WTC11 (cell line): ENCODE measurements at regions not wholly inside any gene's neighbourhood (a gene's known extent, or its start where the extent isn't known, plus 50 kb on each side); places are given as distances from the start of the nearest gene placed in this dataset.

Source experiments
- ATAC-seq: fragments of 200-7000 bp; cut with Tn5 transposase; 2 replicates; pipeline ENCODE4 v1.10.0; 2021; ENCODE audit warnings: mild to moderate bottlenecking, moderate library complexity
- CTCF ChIA-PET: fragments of 300-600 bp; sonication (Branson Sonifier 250); formaldehyde crosslinking; loops from one replicate; lab custom pipeline; 2021; ENCODE audit warnings: antibody characterized with exemption; lab: Charles Lee
- POLR2A ChIA-PET: fragments of 350-600 bp; sonication (Branson Sonifier 250); formaldehyde crosslinking; loops from one replicate; lab custom pipeline; 2021; ENCODE audit warnings: antibody characterized with exemption; lab: Charles Lee
- DNase-seq: peaks from one replicate; pipeline ENCODE4 v3.0.0; 2021; ENCODE audit warnings: low spot score
- H3K27ac Mint-ChIP-seq: 2 replicates; pipeline ENCODE4 v1.8.0; 2021; ENCODE audit warnings: mixed read lengths
- H3K27me3 Mint-ChIP-seq: 2 replicates; pipeline ENCODE4 v1.8.0; 2021; ENCODE audit warnings: low read depth, mild to moderate bottlenecking, moderate library complexity, mixed read lengths
- H3K36me3 Mint-ChIP-seq: 2 replicates; pipeline ENCODE4 v1.8.0; 2021; ENCODE audit warnings: mixed read lengths
- H3K4me1 Mint-ChIP-seq: 2 replicates; pipeline ENCODE4 v1.8.0; 2022; ENCODE audit warnings: mixed read lengths
- H3K4me3 Mint-ChIP-seq: 2 replicates; pipeline ENCODE4 v1.8.0; 2021; ENCODE audit warnings: mild to moderate bottlenecking, moderate library complexity, mixed read lengths
- H3K9me3 Mint-ChIP-seq: 2 replicates; pipeline ENCODE4 v1.8.0; 2021; ENCODE audit warnings: mixed read lengths
- AR ChIP-seq: fragments of 250-450 bp; sonication (Bioruptor Pico); IDR thresholded peaks from 2 replicates; pipeline ENCODE4 v1.9.0; 2021; ENCODE audit warnings: mild to moderate bottlenecking
- CBFB ChIP-seq: sonication (generic); formaldehyde crosslinking; IDR thresholded peaks from 2 replicates; pipeline ENCODE4 v1.8.1; 2022; ENCODE audit warnings: mild to moderate bottlenecking, low read depth, missing genetic modification reagents
- CREM ChIP-seq: sonication (generic); formaldehyde crosslinking; IDR thresholded peaks from 2 replicates; pipeline ENCODE4 v1.8.1; 2022; ENCODE audit warnings: mild to moderate bottlenecking, missing genetic modification reagents, moderate library complexity
- E2F1 ChIP-seq: sonication (generic); formaldehyde crosslinking; IDR thresholded peaks from 2 replicates; pipeline ENCODE4 v1.8.0; 2022; ENCODE audit warnings: mild to moderate bottlenecking, missing genetic modification reagents
- E2F5 ChIP-seq: sonication (generic); formaldehyde crosslinking; IDR thresholded peaks from 2 replicates; pipeline ENCODE4 v1.8.1; 2022; ENCODE audit warnings: mild to moderate bottlenecking, moderate library complexity, missing genetic modification reagents
- ESRRA ChIP-seq: sonication (generic); formaldehyde crosslinking; IDR thresholded peaks from 2 replicates; pipeline ENCODE4 v1.8.1; 2022; ENCODE audit warnings: mild to moderate bottlenecking, missing genetic modification reagents, borderline replicate concordance
- ETV6 ChIP-seq: sonication (generic); formaldehyde crosslinking; IDR thresholded peaks from 2 replicates; pipeline ENCODE4 v1.8.1; 2022; ENCODE audit warnings: mild to moderate bottlenecking, missing genetic modification reagents
- FOXJ3 ChIP-seq: sonication (generic); formaldehyde crosslinking; IDR thresholded peaks from 2 replicates; pipeline ENCODE4 v1.9.0; 2021; ENCODE audit warnings: missing genetic modification reagents, mild to moderate bottlenecking, borderline replicate concordance
- GRHL2 ChIP-seq: fragments of 250-450 bp; sonication (Bioruptor Pico); IDR thresholded peaks from 2 replicates; pipeline ENCODE4 v1.8.0; 2022; ENCODE audit warnings: mild to moderate bottlenecking, moderate library complexity; ENCODE audit not compliant: insufficient replicate concordance, severe bottlenecking
- HMGA2 ChIP-seq: fragments of 250-450 bp; sonication (Bioruptor Pico); IDR thresholded peaks from 2 replicates; pipeline ENCODE4 v1.4.0; 2021; ENCODE audit warnings: mild to moderate bottlenecking, moderate library complexity
- JAZF1 ChIP-seq: fragments of 250-450 bp; sonication (Bioruptor Pico); IDR thresholded peaks from 2 replicates; pipeline ENCODE4 v1.9.0; 2021; ENCODE audit warnings: moderate library complexity, mild to moderate bottlenecking, inconsistent platforms
- JUN ChIP-seq: sonication (generic); formaldehyde crosslinking; IDR thresholded peaks from 2 replicates; pipeline ENCODE4 v1.8.0; 2023; ENCODE audit warnings: mild to moderate bottlenecking, missing genetic modification reagents
- NFYB ChIP-seq: sonication (generic); formaldehyde crosslinking; conservative IDR thresholded peaks from 2 replicates; pipeline ENCODE4 v1.8.0; 2022; ENCODE audit warnings: low read depth, missing genetic modification reagents
- NR2C2 ChIP-seq: sonication (generic); formaldehyde crosslinking; IDR thresholded peaks from 2 replicates; pipeline ENCODE4 v1.8.0; 2022; ENCODE audit warnings: mild to moderate bottlenecking, missing genetic modification reagents
- NR3C1 ChIP-seq: sonication (generic); formaldehyde crosslinking; conservative IDR thresholded peaks from 2 replicates; pipeline ENCODE4 v1.8.1; 2023; ENCODE audit warnings: low read depth, mild to moderate bottlenecking, missing genetic modification reagents
- PRRX2 ChIP-seq: fragments of 250-450 bp; sonication (Bioruptor Pico); IDR thresholded peaks from 2 replicates; pipeline ENCODE4 v1.8.0; 2021; ENCODE audit warnings: mild to moderate bottlenecking
- SMAD4 ChIP-seq: sonication (generic); formaldehyde crosslinking; IDR thresholded peaks from 2 replicates; pipeline ENCODE4 v1.8.0; 2022; ENCODE audit warnings: mild to moderate bottlenecking, missing genetic modification reagents
- ZBTB43 ChIP-seq: sonication (generic); formaldehyde crosslinking; IDR thresholded peaks from 2 replicates; pipeline ENCODE4 v1.8.1; 2023; ENCODE audit warnings: mild to moderate bottlenecking, missing genetic modification reagents
- ZMAT4 ChIP-seq: fragments of 250-450 bp; sonication (Bioruptor Pico); IDR thresholded peaks from 2 replicates; pipeline ENCODE4 v1.9.0; 2021; ENCODE audit warnings: mild to moderate bottlenecking
- ZNF121 ChIP-seq: sonication (generic); formaldehyde crosslinking; IDR thresholded peaks from 2 replicates; pipeline ENCODE4 v1.8.0; 2023; ENCODE audit warnings: missing genetic modification reagents
- TF ChIP-seq, protein P1 (sequence below): sonication (generic); formaldehyde crosslinking; IDR thresholded peaks from 2 replicates; pipeline ENCODE4 v1.8.0; 2022; ENCODE audit warnings: mild to moderate bottlenecking, missing genetic modification reagents
- TF ChIP-seq, protein P2 (sequence below): sonication (generic); formaldehyde crosslinking; IDR thresholded peaks from 2 replicates; pipeline ENCODE4 v1.8.1; 2023; ENCODE audit warnings: mild to moderate bottlenecking, missing genetic modification reagents, moderate library complexity

GRCh38 chr6:63510353-63510686 is 62.0 kb upstream of the LOC128125822 start:
- ATAC-seq (no peak), DNase-seq (no peak)
- Mint-ChIP-seq H3K36me3 (no peaks in the 10 kb centered on the region; the same call in 1 of the 2 replicates), H3K4me1 (no peaks in the 10 kb centered on the region), H3K27me3 (no peaks in the 10 kb centered on the region), H3K4me3 (no peak overlapping the region), H3K9me3 (no peaks in the 10 kb centered on the region), H3K27ac (no peak overlapping the region)
- CTCF ChIA-PET = no interaction called here
- TF ChIP-seq FOXJ3 (CRISPR knock-in tag) (no peak), ZNF121 (CRISPR knock-in tag) (no peak), JAZF1 (CRISPR knock-in tag) (no peak), ZMAT4 (CRISPR knock-in tag) (no peak), PRRX2 (CRISPR knock-in tag) (no peak), AR (CRISPR knock-in tag) (no peak), NFYB (no peak), GRHL2 (no peak), JUN (no peak), NR2C2 (CRISPR knock-in tag) (no peak), HMGA2 (no peak), CBFB (CRISPR knock-in tag) (no peak), ZBTB43 (CRISPR knock-in tag) (no peak), E2F5 (CRISPR knock-in tag) (no peak), ETV6 (no peak), ESRRA (CRISPR knock-in tag) (no peak)
- TF ChIP-seq, protein P1, sequence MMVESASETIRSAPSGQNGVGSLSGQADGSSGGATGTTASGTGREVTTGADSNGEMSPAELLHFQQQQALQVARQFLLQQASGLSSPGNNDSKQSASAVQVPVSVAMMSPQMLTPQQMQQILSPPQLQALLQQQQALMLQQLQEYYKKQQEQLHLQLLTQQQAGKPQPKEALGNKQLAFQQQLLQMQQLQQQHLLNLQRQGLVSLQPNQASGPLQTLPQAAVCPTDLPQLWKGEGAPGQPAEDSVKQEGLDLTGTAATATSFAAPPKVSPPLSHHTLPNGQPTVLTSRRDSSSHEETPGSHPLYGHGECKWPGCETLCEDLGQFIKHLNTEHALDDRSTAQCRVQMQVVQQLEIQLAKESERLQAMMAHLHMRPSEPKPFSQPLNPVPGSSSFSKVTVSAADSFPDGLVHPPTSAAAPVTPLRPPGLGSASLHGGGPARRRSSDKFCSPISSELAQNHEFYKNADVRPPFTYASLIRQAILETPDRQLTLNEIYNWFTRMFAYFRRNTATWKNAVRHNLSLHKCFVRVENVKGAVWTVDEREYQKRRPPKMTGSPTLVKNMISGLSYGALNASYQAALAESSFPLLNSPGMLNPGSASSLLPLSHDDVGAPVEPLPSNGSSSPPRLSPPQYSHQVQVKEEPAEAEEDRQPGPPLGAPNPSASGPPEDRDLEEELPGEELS (CRISPR knock-in tag) = no peak
- TF ChIP-seq, protein P2, sequence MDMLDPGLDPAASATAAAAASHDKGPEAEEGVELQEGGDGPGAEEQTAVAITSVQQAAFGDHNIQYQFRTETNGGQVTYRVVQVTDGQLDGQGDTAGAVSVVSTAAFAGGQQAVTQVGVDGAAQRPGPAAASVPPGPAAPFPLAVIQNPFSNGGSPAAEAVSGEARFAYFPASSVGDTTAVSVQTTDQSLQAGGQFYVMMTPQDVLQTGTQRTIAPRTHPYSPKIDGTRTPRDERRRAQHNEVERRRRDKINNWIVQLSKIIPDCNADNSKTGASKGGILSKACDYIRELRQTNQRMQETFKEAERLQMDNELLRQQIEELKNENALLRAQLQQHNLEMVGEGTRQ (CRISPR knock-in tag) = no peak
- POLR2A ChIA-PET = no interaction called here

- POLR2A ChIA-PET = no interaction called here
- Mint-ChIP-seq H3K4me3 (no peak overlapping the region), H3K9me3 (no peaks in the 10 kb centered on the region), H3K36me3 (no peaks in the 10 kb centered on the region; the same call in 1 of the 2 replicates), H3K27ac (no peak overlapping the region), H3K27me3 (no peaks in the 10 kb centered on the region)
- TF ChIP-seq SMAD4 (CRISPR knock-in tag) = no peak
- no peak for TF ChIP-seq NR3C1
- TF ChIP-seq CREM (CRISPR knock-in tag) = no peak
- TF ChIP-seq E2F1 = no peak
- TF ChIP-seq, all 79 proteins: peak for 0
- no peak for DNase-seq
- CTCF ChIA-PET = interaction anchor here (0.6 to 0.7 kb wide), 2 partner anchors 89 to 94 kb away, joined by 3 to 5 read pairs; no protein-coding TSS in a partner anchor
- no peaks in the 10 kb centered on the region for H3K4me1 Mint-ChIP-seq
- ATAC-seq = no peak
Measured at GRCh38 chr6:63510849-63511248, 61.4 kb upstream of the LOC128125822 start.
